ENCODE measurements at regions not wholly inside any gene's neighbourhood (a gene's known extent, or its start where the extent isn't known, plus 50 kb on each side); places are given as distances from the start of the nearest gene placed in this dataset.
A peak's percentile ranks its signal among the peaks of the same experiment; 100 is the strongest.

DNA sequence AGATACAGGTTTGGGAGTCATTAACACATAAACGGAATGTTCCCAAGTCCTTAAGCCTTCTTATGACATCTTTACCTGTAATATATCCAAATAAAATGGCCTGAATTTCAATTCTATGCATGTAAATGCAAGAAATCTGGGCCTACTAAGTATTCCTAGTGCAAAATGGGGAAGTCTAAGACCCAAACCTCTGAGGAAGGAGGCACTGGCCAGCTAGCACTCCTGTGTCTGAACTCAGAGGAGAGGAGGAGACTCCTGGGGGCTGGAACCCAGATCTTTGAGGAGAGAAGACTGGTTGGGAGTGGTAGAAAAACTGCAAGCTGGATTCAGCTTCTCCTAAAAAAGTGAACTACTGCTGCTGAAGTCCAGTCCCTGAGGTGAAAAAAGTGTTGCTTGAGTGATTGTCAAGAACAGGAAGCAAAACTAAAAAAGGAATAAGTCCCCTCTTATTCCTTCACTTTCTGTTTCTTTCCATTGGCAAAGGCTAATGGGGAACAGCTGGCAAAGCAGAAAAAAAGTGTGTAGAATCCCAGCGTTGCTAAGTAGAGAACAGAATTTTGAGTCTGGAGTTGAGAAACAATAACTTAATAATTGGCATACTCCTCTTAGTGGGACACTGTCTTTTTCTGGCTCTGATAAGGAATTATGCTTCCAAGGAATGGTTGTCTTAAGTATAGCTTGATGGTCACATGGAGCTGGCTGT lies 54.8 kb upstream of the ATP2C1 start:
- CTCF ChIA-PET = no interaction called here
- H3K4me3 Mint-ChIP-seq = peak overlapping the region; percentile 47
- POLR2A ChIA-PET = no interaction called here
- no peaks in the 10 kb centered on the region for H3K27me3 Mint-ChIP-seq (ENCODE audit: low read depth)
- peaks cover 39% of the 10 kb centered on the region for H3K4me1 Mint-ChIP-seq
- no peak for TF ChIP-seq ZNF219 (CRISPR knock-in tag; IDR thresholded peaks at IDR 0.05; ENCODE audit: borderline replicate concordance)
- no peak for TF ChIP-seq CTCF (IDR thresholded peaks at IDR 0.05)
- no peak for TF ChIP-seq IRF2 (CRISPR knock-in tag; IDR thresholded peaks at IDR 0.05; ENCODE audit: borderline replicate concordance, low read depth)
- TF ChIP-seq USF2 (CRISPR knock-in tag; IDR thresholded peaks at IDR 0.05) = no peak
- no peak for TF ChIP-seq E2F1 (CRISPR knock-in tag; IDR thresholded peaks at IDR 0.05)
- no peak for TF ChIP-seq NR1H2 (CRISPR knock-in tag; IDR thresholded peaks at IDR 0.05)
- no peak for TF ChIP-seq MYBL2 (CRISPR knock-in tag; IDR thresholded peaks at IDR 0.05)
- TF ChIP-seq ERG (CRISPR knock-in tag; IDR thresholded peaks at IDR 0.05) = no peak
- TF ChIP-seq, protein P1, sequence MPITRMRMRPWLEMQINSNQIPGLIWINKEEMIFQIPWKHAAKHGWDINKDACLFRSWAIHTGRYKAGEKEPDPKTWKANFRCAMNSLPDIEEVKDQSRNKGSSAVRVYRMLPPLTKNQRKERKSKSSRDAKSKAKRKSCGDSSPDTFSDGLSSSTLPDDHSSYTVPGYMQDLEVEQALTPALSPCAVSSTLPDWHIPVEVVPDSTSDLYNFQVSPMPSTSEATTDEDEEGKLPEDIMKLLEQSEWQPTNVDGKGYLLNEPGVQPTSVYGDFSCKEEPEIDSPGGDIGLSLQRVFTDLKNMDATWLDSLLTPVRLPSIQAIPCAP (CRISPR knock-in tag; IDR thresholded peaks at IDR 0.05) = no peak
- no peak for TF ChIP-seq ZNF416 (CRISPR knock-in tag; IDR thresholded peaks at IDR 0.05)
- TF ChIP-seq, protein P2, sequence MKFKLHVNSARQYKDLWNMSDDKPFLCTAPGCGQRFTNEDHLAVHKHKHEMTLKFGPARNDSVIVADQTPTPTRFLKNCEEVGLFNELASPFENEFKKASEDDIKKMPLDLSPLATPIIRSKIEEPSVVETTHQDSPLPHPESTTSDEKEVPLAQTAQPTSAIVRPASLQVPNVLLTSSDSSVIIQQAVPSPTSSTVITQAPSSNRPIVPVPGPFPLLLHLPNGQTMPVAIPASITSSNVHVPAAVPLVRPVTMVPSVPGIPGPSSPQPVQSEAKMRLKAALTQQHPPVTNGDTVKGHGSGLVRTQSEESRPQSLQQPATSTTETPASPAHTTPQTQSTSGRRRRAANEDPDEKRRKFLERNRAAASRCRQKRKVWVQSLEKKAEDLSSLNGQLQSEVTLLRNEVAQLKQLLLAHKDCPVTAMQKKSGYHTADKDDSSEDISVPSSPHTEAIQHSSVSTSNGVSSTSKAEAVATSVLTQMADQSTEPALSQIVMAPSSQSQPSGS (CRISPR knock-in tag; IDR thresholded peaks at IDR 0.05; ENCODE audit: borderline replicate concordance, low read depth) = no peak
- DNase-seq (ENCODE audit: low spot score) = no peak
- H3K9me3 Mint-ChIP-seq = no peaks in the 10 kb centered on the region
- H3K36me3 Mint-ChIP-seq = no peaks in the 10 kb centered on the region
- H3K27ac Mint-ChIP-seq = peak overlapping the region; percentile 97
- ATAC-seq = no peak

DNA sequence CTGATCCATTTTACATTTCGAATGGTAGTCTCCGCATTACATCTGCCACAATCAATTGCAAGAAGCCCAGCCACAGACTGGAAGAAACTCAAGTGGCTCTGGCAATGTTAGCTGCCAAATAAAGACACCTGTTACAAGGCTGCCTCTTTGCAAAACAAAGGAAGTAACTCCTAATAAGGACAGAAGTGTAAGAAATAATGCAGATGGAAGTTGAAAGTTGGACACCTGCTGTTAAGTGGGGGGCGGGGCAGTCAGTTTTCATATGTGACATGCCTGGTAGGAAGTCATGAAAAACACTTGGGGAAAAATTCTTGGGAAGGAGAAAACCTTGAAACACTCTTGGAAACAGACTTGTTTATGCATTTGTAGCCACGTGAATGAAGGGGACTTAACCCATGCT lies 54.1 kb upstream of the ATP2C1 start:
- Mint-ChIP-seq H3K4me1 (peaks cover 39% of the 10 kb centered on the region), H3K9me3 (no peaks in the 10 kb centered on the region), H3K36me3 (no peaks in the 10 kb centered on the region), H3K27ac (peak overlapping the region; percentile 97), H3K4me3 (peak overlapping the region; percentile 47), H3K27me3 (ENCODE audit: low read depth) (no peaks in the 10 kb centered on the region)
- ATAC-seq (peak; percentile 89), DNase-seq (ENCODE audit: low spot score) (peak; percentile 68)
- TF ChIP-seq TEAD1 (CRISPR knock-in tag; IDR thresholded peaks at IDR 0.05) = no peak
- TF ChIP-seq MYBL2 (CRISPR knock-in tag; IDR thresholded peaks at IDR 0.05) = no peak
- no peak for TF ChIP-seq OVOL2 (CRISPR knock-in tag; IDR thresholded peaks at IDR 0.05; ENCODE audit: borderline replicate concordance)
- TF ChIP-seq TEAD4 (CRISPR knock-in tag; IDR thresholded peaks at IDR 0.05) = no peak
- no peak for TF ChIP-seq GTF2I (CRISPR knock-in tag; conservative IDR thresholded peaks at IDR 0.05)
- TF ChIP-seq IRF2 (CRISPR knock-in tag; IDR thresholded peaks at IDR 0.05; ENCODE audit: borderline replicate concordance, low read depth) = no peak
- TF ChIP-seq, protein P3, sequence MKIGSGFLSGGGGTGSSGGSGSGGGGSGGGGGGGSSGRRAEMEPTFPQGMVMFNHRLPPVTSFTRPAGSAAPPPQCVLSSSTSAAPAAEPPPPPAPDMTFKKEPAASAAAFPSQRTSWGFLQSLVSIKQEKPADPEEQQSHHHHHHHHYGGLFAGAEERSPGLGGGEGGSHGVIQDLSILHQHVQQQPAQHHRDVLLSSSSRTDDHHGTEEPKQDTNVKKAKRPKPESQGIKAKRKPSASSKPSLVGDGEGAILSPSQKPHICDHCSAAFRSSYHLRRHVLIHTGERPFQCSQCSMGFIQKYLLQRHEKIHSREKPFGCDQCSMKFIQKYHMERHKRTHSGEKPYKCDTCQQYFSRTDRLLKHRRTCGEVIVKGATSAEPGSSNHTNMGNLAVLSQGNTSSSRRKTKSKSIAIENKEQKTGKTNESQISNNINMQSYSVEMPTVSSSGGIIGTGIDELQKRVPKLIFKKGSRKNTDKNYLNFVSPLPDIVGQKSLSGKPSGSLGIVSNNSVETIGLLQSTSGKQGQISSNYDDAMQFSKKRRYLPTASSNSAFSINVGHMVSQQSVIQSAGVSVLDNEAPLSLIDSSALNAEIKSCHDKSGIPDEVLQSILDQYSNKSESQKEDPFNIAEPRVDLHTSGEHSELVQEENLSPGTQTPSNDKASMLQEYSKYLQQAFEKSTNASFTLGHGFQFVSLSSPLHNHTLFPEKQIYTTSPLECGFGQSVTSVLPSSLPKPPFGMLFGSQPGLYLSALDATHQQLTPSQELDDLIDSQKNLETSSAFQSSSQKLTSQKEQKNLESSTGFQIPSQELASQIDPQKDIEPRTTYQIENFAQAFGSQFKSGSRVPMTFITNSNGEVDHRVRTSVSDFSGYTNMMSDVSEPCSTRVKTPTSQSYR (CRISPR knock-in tag; IDR thresholded peaks at IDR 0.05) = 0 out of 2 replicates have a peak, but pooled peaks have one; percentile 29
- POLR2A ChIA-PET = interaction anchor here (1.2 kb wide), 1 partner anchor 54 kb away, joined by 4 read pairs; the partner anchor contains the start of gene ATP2C1
- CTCF ChIA-PET = interaction anchor here (1.3 kb wide), 1 partner anchor 8 kb away, joined by 3 read pairs; no protein-coding TSS in a partner anchor

All from WTC11 (cell line).